ENCODE measurements at regions not wholly inside any gene's neighbourhood (a gene's known extent, or its start where the extent isn't known, plus 50 kb on each side); places are given as distances from the start of the nearest gene placed in this dataset.
"Not testable (repeated sequence)": the region's sequence is repeated elsewhere in the genome, so short reads cannot be mapped to it uniquely, and the experiment has no call there.

DNA sequence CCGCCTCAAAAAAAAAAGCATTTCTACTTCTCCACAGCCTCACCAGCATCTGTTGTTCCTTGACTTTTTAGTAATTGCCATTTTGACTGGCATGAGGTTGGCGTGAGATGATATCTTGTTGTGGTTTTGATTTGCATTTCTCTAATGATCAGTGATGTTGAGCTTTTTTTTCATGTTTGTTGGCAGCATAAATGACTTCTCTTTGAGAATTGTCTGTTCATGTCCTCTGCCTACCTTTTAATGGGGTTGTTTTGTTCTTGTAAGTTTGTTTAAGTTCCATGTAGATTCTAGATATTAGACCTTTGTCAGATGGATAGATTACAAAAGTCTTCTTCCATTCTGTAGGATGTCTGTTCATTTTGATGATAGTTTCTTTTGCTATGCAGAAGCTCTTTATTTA lies 182.9 kb downstream of the FOXG1 start:
- DNase-seq (ENCODE audit: low spot score), result no peak

DNA sequence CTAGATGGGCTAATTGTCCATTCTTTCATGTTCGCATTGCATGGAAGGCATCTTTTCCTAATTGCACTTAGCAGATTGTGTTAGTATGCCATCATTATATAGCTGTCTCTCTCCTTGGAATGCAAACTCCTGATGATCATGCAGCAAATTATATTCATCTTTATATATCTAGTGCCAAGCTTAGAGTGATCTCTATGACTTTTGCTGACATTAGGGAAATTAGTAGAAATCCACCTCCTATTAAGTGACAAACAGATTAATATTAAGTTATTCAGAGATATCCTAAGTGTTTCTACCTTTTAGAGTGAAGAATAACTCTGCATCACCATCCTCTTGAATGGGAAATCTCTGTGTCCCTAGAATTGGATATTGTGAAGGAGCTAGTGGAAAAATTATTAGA lies 185.6 kb downstream of the FOXG1 start:
- no peak for DNase-seq (ENCODE audit: low spot score)

DNA sequence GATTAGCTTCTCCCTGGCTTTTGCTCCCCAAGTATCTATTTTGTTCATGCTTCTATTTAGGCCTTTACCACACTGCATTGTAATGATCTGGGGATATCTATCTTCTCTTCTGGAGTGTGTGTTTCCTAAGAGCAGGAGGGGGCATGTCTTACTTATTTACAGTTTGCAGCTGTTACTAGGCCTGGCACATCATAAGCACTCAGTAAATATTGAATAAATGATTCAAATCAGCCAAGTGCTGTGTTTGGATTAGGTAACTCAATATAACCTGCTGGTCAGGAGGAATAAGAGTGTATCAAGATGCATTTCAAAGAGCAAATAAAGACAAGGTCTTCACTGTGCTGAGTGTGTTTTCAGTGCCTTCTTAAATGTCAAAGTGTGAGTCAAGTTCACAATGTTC lies 186.1 kb downstream of the FOXG1 start:
- no peak for DNase-seq (ENCODE audit: low spot score)

DNA sequence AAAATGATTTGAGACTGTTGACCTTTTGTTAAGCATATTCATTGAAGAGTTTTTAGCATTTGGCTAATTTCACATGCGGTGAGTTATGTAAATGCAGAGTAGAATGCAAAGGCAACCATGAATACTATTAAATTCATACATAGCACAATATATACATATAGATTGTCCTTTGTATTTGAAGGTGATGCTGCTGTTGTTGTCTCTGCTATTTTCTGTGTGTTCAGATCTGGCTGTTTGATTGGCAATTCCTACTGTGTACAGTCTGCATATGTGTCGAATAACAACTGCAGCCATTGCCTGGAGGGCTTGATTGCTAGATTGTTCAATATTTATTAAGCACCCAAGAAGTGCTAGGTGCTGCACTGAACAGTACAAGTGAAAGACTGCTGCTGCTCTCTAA lies 187.4 kb downstream of the FOXG1 start:
- DNase-seq (ENCODE audit: low spot score), result no peak

DNA sequence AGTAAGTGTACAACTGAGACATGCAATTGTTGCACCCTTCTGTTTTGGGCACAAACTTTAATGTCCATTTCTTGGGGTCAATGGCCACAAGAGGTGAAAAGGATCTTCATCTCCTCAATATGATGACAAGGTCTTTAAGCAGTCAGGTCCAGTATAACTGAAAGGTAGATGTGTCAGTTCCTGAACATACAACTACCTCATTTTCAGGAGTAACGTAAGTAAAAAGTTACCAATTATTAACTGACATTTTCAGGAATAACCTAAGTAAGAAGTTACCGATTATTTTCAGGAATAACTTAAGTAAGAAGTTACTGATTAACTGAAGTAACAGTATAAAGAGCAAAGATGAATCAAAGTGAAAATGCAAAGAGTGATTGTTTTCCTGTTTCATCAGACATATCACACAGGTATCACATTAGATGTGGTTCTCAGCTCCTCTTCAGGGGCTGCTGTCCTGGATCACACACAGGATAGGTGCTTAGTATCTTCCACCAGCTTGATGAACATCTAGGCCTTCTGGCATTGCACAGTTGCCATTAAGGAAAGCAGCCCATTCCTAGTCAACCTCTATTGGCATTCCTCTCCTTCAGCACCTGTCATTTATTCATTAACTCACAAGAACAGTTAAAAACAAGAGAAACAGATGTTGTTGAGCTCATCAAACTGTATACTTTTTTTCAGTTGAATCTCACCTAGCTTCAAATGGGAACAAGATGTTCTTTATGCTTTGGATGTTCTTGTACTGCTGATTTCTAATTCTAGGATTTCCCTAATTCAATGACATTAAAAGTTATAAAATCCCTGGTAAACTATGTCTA lies 200.0 kb downstream of the FOXG1 start:
- DNase-seq (ENCODE audit: low spot score), result no peak

DNA sequence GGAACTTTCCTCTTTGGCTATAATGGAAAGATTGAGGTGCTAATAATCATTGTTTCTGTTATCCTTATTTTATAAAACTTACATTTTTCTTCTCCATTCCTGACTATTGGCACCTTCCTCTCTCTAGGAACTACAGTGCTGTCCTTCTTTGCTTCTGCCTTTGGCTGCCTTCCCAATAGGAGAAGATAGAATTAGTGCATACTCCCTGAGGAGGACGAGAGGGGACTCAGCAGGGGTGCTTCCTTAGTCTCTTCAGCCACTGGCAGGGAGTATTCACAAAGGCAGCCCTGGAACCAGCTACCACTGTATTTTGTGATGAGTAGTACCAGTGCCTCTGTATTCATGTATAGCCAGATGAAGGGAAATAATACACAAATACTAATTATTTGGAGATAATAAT lies 208.5 kb downstream of the FOXG1 start:
- DNase-seq (ENCODE audit: low spot score), result no peak

DNA sequence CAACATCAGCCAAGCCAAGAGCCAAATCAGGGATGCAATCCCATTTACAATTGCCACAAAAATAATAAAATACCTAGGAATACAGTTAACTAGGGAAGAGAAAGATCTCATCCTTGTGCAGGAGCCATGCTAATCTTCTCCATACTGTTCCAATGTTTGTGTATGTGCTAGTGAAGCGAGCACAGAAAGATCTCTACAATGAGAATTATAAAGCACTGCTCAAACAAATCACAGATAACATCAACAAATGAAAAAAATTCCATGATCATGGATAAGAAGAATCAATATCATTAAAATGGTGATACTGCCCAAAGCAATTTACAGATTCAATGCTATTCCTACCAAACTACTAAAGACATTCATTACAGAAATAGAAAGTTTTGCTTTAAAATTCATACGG lies 215.6 kb downstream of the FOXG1 start:
- DNase-seq (ENCODE audit: low spot score), result no peak

DNA sequence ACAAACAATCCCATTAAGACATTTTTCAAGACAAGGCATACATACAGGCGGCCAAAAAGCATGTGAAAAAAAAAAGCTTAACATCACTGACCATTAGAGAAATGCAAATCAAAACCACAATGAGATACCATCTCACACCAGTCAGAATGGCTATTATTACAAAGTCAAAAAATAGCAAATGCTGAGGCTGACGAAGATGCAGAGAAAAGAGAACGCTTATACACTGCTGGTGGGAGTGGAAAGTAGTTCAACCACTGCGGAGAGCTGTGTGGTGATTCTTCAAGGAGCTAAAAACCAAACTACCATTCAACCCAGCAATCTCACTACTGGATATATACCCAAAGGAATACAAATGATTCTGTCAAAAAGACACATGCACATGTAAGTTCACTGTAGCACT lies 216.7 kb downstream of the FOXG1 start:
- no peak for DNase-seq (ENCODE audit: low spot score)

DNA sequence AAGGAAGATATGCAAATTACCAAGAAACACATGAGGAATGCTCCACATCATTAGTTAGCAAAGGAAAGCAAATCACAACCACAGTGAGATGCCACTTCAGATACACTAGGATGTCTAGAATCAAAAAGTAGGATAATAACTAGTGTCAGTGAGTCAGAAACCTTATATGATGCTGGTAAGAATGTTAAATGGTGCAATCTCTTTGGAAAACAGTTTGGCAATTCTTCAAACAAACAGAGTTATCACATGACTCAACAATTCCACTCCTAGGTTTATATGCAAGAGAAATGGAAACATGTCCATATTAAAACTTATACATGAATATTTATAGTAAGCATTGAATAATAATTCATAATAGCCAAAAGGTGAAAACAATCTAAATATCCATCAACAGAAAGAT lies 220.9 kb downstream of the FOXG1 start:
- no peak for DNase-seq (ENCODE audit: low spot score)

DNA sequence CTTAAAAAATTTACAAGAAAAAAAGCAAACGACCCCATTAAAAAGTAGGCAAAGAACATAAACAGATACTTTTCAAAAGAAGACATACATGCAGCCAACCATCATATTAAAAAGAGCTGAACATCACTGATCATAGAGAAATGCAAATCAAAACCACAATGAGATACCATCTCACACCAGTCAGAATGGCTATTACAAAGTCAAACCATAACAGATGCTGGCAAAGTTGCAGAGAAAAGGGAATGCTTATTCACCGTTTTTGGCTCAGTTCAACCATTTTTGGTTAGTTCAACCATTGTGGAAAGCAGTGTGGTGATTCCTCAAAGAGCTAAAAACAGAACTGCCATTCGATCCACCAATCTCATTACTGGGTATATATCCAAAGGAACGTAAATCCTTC lies 230.6 kb downstream of the FOXG1 start:
- DNase-seq (ENCODE audit: low spot score), result not testable (repeated sequence)

DNA sequence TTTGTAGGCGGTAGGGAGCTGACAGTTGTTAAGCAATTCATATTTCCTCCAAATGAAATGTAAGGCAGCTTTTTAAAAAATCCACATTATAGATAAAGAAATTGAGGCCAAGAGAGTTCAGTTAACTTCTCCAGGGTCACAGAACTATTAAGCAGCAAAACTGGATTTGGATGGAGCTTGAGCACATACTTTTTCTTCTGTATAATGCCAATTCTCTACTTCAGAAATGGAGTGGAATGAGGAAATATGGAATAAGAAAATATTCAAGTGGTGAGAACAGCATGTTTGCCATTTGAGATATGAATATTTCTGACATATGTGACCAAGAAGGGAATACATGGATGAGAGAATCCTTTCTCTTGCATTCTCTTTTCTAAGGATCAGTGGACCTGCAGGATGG lies 233.1 kb downstream of the FOXG1 start:
- DNase-seq (ENCODE audit: low spot score), result no peak

DNA sequence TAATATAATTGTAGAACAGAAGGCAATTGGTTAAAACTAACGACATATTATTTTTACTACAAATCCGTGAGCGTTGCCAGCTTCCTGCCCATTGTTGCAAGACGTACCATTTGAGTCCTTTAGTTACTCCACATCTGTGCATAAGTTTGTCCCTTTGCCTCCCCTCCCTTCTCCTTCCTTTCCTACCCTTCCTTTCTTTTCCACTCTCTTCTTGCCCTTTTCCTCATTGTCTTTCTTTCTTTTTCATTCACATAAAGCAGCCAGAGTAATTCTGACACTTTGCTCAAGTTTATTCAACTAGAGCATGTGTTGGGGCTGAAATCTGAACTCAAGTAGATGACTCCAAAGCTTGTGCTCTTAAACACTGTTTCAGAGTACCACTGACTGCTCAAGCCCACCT lies 239.1 kb downstream of the FOXG1 start:
- DNase-seq (ENCODE audit: low spot score), result no peak

DNA sequence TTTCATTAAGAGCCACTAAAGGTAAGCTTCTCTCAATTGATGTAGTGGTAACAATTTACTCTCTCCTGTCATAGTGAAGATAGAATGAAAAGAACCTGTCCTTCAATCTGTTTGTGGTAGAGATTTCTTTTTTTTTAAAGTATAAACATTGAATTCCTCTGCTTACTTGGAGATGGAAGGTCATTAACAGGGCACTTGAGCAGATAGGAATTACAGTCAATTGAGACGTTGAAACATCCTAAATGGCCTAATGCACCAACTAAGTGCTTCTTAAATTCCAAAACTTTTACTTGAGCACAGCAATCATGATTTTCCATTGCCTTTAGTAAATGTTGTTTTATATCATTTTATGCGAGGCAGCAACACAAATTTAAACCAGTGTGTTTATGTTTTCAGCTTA lies 241.4 kb downstream of the FOXG1 start:
- DNase-seq (ENCODE audit: low spot score), result no peak

DNA sequence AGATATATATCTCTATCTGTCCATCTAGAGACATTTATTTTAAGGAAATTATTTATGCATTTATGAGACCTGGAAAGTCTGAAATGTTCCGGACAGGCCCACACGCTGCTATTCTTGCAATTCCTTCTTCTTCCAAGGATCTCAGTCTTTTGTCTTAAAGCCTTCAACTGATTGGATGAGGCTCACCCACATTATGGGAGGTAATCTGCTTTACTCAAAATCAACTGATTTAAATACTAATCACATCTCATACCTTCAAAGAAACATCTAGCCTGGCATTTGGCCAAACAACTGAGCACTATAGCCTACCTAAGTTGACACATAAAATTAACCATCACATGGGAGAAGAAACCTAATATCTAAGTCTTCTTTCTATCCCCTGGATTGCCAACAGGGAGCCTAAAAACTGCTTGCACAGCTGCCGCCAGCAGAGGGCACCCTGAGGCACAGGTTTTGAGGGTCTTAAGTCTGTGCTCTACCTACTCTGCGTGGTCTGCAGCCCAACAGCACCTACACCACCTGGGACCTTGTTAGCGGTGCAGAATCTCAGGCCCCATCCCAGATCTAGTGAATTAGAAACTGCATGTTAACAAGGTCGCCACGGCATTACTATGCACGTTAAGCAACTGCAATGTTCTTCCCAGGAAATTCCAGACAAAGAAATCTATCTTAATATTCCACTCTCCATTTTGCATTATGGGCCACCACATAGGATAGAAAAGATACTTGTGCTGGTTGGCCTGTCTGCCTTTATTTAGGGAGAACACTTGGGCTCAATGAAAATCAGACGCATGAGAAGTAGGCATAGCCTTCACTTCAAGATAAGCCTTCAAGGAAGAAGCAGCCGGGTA lies 249.7 kb downstream of the FOXG1 start:
- peak; percentile 4 for DNase-seq (ENCODE audit: low spot score)

DNA sequence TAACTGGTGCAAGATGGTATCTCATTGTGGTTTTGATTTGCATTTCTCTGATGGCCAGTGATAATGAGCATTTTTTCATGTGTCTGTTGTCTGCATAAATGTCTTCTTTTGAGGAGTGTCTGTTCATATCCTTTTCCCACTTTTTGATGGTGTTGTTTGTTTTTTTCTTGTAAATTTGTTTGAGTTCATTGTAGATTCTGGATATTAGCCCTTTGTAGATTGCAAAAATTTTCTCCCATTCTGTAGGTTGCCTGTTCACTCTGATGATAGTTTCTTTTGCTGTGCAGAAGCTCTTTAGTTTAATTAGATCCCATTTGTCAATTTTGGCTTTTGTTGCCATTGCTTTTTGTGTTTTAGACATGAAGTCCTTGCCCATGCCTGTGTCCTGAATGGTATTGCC lies 256.9 kb downstream of the FOXG1 start:
- not testable (repeated sequence) for DNase-seq (ENCODE audit: low spot score)

DNA sequence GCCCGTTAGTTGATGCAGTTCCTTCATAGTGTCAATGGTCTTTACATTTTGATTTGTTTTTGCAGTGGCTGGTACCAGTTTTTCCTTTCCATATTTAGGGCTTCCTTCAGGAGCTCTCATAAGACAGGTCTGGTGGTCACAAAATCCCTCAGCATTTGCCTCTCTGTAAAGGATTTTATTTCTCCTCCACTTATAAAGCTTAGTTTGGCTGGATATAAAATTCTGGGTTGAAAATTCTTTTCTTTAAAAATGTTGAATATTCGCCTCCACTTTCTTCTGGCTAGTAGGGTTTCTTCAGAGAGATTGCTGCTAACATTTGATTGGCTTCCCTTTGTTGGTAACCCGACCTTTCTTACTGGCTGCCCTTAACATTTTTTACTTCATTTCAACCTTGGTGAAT lies 260.9 kb downstream of the FOXG1 start:
- not testable (repeated sequence) for DNase-seq (ENCODE audit: low spot score)

DNA sequence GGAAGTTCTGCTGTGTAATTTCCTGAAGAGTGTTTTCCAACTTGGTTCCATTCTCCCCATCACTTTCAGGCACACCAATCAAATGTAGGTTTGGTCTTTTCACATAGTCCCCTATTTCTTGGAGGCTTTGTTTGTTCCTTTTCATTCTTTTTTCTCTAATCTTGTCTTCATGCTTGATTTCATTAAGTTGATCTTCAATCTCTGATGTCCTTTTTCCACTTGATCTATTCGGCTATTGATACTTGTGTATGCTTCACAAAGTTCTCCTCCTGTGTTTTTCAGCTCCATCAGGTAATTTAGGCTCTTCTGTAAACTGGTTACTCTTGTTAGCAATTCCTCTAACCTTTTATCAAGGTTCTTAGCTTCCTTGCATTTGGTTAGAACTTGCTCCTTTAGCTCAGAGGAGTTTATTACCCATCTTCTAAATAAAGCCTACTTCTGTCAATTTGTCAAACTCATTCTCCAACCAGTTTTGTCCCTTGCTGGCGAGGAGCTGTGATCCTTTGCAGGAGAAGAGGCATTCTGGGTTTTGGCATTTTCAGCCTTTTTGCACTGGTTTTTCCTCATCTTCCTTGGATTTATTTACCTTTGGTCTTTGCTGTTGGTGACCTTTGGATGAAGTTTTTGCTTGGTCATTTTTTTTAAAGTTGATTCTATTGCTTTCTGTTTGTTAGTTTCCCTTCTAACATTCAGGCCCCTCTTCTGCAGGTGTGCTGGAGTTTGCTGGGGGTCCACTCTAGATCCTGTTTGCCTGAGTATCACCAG lies 261.5 kb downstream of the FOXG1 start:
- DNase-seq (ENCODE audit: low spot score), result not testable (repeated sequence)

DNA sequence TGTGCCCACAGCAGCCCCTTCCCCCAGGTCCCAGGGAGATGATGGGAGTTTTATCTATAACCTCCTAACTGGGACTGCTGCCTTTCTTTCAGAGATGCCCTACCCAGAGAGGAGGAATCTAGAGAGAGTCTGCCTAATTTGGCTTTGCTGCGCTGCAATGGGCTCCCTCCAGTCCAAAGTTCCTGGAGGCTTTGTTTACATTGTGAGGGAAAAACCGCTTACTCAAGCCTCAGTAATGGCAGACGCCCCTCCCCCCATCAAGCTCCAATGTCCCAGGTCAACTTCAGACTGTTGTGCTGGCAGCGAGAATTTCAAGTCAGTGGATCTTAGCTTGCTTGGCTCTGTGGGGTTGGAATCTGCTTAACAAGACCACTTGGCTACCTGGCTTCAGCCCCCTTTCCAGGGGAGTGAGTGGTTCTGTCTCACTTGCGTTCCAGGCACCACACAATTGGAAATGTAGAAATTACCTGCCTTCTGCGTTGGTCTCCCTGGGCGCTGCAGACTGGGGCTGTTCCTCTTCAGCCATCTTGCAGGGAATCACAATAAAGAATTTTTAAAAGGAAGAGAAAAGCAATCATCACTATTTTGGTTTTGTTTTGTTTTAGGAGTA lies 262.5 kb downstream of the FOXG1 start:
- DNase-seq (ENCODE audit: low spot score), result no peak

DNA sequence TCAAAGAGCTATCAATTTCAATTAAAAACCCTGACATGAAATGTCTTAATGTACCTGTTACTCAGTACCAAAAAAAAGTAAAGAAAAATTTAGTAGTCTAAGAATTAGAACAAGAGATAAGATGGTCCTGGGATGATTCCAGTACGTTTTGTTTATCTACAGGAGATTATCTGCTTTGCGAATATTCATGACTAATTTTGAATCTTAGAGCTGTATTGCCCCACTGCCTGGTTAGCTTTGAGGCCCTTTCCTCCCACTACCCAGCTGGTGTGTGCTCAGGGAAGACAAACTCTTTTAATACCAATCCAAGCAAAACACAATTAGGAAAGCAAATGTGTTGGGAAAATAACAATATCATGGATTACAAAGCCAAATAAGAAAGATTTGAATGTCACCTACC lies 263.5 kb downstream of the FOXG1 start:
- DNase-seq (ENCODE audit: low spot score), result no peak

DNA sequence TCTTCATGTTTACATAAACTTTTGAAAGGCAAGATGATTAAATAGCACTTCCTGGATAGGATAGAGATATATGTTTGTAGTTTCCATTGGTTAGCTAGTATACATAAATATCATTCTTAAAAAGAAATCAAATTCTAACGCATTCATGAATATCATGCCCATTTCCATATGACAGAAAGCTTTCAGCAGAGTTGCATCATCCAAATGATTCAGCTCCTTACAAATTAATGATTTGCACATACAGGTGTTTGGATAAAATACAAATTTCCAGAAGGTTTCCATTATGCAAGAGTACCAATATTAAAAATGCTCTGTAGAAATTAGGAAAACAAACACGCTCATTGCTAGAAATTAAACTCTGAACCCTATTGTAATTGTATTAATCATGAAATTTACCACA lies 264.4 kb downstream of the FOXG1 start:
- no peak for DNase-seq (ENCODE audit: low spot score)

DNA sequence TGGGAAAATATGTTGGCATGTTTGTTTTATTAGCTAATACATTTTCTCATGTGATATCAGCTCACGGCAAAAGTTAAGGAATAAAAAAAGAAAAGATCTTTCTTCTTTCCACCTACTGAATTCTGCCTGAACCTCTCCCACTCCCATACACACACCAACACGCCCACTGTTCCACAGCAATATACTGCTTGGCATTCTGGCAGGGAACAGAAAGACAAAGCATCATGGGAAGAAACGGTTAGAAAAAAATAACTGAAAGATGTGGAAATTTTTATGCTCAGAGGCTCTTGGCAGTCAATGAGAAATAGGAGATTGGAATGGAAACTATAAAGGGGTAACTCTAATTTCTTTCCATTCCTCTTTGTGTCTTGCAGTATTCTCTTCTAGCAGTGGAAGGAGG lies 268.5 kb downstream of the FOXG1 start:
- no peak for DNase-seq (ENCODE audit: low spot score)

DNA sequence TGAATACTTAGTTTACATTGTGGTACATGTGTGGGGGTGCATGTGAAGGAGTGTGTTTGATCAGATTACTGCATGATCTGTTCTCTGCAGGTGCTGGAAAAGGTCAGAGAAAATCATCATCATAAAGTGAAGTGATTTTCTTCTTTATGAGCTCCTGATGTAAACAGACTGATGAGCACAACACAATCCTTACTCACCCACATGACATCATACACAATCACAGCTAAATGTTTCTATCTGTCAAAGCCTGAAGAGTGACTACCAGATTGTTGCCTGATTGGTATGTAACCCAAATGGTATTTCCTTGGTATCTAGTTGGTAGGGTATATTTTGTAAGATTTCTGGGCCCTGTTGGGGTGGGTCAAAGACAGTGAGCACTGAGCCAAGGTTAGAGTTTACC lies 270.8 kb downstream of the FOXG1 start:
- no peak for DNase-seq (ENCODE audit: low spot score)

Measured in germinal center (tissue), 1 donor.